ENCODE measurements at regions not wholly inside any gene's neighbourhood (a gene's known extent, or its start where the extent isn't known, plus 50 kb on each side); places are given as distances from the start of the nearest gene placed in this dataset.

DNA sequence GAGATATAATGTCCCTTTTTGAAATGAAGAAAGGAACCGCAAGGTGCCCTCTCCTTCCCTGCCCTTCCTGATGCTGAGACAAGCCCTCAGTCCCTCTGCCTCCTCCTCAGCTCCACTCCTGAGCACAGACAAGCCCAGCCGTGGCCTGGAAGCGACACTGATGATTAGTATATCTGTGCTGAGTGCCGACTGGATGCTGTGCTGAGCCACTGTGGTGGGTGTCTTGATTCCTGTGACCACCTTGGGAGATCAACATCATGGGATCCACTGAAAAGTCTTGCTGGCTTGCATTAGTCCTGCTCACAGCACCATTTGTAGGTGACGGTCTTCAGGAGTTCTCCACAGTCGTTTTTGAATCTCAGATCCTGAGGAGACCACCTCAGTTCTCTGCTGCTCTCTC lies 59.5 kb upstream of the HGFAC start:
- no peak for DNase-seq (ENCODE audit: low read depth)

DNA sequence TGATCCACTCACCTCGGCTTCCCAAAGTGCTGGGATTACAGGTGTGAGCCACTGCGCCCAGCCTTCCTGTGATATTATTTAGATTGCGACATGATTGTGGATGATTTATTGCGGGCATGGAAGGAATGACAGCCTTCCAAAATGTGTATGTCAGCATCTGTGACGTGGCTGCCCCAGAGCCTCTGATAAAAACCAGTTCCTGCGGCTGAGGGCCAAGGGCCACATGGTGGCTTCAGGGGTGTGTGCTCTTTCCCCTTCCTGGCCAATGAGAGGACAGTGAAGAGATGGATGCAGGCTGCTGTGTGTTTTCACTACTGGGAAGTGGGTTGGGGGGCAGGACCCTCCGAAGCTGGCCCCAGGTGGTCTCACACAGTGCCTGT lies 57.4 kb upstream of the HGFAC start:
- no peak for DNase-seq (ENCODE audit: low read depth)

DNA sequence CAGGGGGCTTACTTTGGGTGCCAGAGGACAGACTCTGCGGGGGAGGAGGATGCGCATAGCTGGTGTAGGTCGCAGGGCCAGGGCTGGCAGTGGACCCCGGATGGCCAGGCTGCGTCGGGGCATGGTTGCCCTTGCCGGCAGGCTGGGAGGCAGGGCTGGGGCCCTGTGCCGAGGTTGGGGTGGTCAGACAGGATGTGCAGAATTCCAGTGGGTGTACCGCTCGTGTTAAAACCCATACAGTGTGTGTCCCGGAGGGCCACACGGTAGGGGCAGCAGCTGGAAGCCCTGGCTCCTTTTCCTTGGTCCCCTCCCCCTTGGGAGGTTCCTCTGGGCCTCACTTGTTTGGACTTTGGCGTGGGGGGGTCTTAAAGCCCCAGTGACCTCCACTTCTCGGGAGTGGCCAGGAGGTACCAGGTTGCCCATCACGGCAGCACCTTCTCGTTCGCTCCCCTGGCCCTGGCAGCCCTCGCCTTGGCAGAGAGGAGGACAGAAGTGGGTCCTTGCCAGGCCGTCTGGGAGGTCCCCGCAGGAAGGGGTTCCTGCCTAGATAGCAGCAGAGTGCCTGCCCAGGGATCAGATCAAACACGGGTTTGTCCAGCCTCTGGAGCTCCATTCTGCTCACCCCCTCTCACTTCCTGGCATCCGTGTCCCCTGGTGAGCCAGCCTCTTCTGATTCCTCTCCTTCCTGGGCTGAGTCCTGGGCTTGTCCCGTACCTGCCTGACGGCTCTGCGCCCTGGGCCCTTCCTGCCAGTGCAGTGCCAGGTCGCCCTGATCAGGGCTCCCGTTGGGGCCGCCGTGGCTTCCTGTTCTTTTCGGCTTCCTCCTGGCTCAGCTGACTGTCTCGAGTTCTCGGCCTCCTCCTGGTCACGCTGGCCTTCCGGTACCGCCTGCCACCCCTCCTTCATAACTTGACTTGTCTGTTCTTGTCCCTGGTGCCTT lies 56.7 kb upstream of the HGFAC start:
- DNase-seq (ENCODE audit: low read depth), result no peak

DNA sequence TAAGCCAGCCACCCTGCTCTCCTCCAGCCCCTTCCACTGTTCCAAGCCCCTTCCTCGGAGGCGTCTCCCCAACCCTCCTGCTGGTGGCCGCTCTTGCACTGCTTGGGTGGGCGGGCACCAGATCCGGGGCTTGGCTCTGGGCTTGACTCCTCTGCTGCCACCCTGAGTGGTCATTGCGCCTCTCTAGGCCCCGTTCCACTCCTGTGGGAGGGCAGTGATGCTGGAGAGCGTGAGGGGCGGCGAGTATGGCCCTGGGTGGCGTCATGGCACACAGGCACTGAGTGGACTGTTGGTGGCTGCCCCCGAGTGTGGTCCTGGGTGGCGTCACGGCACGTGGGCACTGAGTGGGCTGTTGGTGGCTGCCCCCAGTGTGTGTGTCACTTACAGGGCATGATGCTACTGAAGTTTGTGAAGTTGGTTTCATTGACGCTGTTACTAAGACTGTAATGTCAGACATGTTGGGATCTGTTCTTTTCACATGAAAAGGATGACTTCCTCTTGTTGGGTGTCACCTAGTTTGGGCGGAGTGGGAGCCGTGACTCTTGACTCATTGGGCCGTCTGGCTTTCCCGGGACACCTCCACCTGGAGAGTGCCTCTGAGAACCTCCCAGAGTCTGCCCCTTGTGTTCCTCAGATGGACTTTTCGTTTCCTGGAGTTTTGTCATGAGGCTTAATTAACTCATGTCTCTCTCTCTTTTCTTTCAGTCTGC lies 55.9 kb upstream of the HGFAC start:
- DNase-seq (ENCODE audit: low read depth), result no peak

DNA sequence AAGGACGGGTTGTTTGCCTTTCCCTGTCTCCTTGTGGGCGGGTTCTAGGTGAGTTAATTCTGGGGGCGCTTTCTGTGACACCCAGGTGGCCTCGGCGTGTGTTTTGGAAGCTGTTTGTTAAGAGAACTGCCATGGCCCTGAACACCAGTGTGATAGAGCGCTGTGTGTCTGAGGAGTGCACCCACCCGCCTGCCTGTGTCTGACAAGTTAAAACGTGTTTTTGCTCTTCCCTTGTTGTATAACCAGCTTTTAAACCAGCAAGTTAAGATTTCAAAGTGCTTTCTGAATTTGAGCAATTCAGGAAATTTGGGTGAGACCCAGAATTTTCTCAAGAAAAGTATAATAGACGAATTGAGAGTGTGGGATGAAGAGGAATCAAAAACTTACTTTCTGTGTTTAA lies 55.2 kb upstream of the HGFAC start:
- DNase-seq (ENCODE audit: low read depth), result no peak

DNA sequence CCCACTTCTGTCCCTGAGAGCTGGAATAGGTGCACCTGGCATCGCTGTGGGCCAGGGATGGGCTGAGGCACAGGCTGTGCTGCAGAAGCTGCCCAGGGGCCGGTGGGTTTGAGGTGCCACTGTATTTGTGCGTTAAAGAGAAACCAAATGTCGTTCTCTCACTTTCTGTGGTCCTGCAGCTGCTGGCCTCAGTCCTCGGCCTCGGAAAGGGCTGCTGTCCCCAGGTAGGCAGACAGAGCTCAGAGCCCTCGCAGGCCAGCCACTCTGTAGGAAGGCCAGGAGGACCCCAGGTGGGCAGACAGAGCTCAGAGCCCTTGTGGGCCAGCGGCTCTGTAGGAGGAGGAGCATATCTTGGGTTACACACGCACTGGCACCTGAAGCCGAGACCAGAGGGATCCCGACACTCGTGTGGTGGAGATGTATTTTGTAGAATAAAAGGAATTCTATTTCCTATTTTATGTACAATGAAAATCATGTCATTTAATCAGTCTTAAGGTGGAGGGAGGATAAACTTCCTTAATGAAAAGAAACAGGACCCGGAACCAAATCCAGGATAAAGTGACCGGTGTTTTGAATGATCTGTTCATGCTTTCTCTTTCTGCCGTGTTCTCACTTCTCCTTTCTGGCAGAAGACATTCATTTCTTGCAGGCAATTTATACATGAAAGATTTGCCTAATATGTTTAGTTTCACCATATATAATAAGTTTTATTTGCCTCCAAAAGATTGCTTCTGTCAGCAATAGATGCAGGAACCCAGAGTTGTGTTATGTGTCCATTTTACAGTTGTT lies 54.4 kb upstream of the HGFAC start:
- DNase-seq (ENCODE audit: low read depth), result no peak

DNA sequence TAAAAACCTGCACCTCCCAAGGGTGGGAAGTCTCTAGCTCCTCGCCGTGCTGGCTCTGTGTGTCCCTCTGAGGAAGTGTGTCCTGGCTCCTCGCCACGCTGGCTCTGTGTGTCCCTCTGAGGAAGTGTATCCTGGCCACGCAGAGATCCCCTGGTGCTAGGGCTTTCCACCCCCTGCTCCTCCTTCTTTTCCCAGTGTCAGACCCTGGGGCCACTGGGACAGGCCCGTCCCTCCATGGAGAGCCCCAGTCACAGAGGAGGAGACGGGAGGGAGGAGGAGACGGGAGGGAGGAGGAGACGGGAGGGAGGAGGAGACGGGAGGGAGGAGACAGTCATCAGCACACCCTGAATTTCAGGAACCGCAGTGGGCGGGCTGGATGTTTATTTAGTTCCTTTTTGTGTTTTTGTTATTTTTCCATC lies 53.8 kb upstream of the HGFAC start:
- no peak for DNase-seq (ENCODE audit: low read depth)

DNA sequence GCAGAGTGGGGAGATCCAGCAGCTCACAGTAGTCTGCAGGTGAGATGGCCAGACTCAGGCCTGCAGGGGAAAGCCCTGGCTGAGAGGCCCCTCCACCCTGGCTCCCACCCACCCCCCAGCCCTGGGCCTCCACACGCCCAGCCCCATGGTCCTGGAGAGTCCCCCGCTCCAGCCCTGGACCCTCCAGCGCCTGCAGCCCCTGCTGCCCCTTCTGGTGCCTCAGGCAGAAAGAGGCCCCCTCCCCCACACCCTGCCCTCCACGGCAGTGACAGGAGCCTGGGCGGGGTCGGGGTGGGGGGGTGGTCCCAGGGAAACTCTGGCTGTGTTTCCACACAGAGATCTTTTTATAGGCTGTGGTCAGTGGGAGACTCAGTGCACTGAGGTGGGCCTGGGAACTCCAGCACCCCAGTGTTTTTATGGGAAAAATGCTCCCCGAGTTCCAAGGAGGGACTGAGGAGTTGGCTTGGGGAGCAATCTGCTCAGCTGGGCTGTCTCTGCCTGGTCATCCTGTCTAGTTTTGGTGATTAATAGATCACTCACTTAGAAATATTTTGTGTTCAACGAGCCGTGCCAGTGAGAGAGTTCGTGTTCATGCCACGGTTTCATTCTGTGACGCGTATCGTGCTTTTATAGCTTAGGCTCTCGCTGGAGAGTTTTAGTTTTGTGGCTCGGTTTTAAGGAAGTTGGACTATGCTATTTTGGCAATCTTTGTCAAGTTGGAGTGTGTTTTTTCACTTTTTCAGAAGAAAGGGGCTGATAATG lies 53.1 kb upstream of the HGFAC start:
- DNase-seq (ENCODE audit: low read depth), result peak; percentile 53

DNA sequence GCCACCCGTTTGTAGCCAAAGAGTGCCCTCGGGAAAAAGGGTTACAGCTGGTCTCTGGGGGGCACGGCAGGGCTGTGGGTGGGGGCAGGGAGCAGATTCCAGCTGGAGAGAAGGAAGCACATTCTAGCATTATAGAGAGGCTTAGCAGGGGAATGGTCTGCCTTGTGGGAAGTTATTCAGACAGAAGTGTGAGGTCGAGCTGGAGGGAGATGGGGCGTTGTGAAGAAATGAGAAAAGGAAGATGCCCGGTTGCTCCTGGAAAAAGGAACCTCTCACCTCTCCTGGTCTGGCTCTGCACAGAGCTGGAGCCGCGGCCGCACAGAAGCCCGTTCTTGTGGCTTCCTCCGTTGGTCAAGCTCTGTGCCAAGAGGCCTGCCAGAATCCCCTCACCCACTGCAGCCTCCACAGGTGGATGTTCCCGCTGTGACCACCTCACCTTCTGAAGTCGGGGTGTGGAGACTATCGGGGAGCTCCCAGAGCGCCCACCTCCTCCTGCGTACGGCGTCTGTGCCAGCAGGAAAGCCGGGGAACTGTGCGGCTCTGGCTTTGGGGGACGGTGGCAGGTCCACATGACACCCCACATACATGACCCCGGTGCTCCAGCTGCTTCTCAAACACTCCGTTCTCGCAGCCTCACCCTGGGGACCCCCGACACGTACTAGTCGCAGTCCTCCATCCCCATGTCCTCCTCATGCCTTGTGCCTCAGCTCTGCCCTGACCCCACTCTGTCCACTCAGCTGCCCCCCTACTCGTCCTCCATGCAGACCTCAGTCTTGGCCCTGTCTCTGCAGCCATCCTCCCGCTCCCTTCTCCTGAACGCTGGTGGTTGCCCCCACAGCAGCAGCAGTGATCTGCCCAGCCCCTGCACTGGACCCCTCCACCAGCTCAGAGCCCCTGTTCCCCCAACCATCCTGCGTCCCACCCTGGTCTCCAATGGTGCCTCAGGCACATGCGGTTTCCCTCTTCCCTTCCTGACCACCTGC lies 52.2 kb upstream of the HGFAC start:
- no peak for DNase-seq (ENCODE audit: low read depth)

DNA sequence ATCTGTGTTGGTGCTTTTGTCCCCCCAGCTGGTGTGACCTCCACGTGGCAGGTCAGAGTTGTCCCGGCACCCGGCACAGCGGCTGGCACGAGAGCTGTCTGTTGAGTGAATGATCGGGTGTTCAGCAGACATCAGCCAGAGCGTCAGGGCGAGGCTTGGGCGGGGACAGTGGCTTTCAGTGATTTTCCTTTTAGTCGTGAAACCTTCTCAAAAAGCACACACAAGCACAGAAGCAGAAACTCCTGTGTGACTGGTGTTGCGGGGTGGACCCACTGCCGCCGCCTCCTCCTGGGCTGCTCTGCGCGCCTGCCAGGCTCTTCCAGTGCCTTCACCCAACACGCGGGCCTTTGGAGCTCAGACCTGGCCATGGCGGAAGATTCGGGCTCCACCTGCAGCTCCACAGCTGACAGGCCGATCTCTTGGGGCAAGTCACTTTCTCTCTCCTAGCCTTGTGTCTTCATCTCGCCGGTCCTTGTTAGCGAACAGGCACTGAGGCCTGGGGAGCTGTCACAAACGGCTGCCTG lies 51.4 kb upstream of the HGFAC start:
- DNase-seq (ENCODE audit: low read depth), result no peak

DNA sequence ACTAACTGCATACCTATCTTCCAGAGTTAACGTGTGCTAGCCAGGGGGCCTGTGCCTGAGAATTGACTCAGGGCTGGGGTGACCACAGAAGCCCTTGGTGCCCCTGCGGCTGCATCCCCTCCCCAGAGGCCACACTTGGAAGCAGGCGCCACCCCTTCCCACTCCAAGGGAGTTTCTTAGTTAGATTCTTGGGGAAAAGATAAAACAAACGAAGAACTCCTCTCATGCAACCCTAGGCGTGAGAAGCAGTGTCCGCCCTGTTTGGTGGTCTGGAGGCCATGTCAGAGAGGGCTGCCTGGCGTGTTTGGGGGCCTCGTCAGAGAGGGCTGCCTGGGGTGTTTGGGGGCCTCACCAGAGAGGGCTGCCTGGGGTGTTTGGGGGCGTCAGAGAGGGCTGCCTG lies 50.3 kb upstream of the HGFAC start:
- no peak for DNase-seq (ENCODE audit: low read depth)

All from non-pigmented ciliary epithelial cell (primary cell).